Esophagus squamous epithelium (tissue), 4 donors: ENCODE measurements at regions not wholly inside any gene's neighbourhood (a gene's known extent, or its start where the extent isn't known, plus 50 kb on each side); places are given as distances from the start of the nearest gene placed in this dataset.

ENCODE experiments used
- POLR2A ChIP-seq, 4 donors: fragments of 450-650 bp; IDR thresholded peaks; one replicate each; pipeline ENCODE4 v1.6.1; 2017; ENCODE audit warnings: antibody characterized with exemption in 4 of 4, mild to moderate bottlenecking in 4 of 4, moderate library complexity in 3 of 4
- TF ChIP-seq, protein P1 (sequence below), 6 experiments: fragments of 450-650 bp in 4 of 6; fragments of 200-600 bp in 2 of 6; sonication (generic) in 2 of 6; IDR thresholded peaks; one replicate each; pipeline ENCODE4 v1.5.1; 2016 to 2019; ENCODE audit warnings: antibody characterized with exemption in 6 of 6, mild to moderate bottlenecking in 4 of 6, moderate library complexity in 4 of 6

DNA sequence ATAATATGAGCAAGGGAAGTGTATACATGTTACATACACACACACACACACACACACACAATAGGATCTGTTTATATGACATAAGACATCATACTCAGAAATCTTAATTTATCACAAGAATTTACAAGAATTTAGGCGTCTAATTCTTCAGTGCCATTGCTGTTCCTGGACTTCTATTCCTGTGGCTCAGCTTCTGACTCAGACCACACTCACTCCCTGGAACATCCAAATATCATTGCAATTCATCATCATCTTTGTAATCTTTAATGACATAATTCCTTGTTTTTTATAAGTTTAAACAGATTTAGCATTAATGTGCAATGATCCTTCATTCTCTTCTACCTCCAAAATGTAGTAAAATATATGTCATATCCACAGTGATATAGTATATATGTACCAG is 544.2 kb downstream of the FOXG1 start:
- TF ChIP-seq, protein P1, sequence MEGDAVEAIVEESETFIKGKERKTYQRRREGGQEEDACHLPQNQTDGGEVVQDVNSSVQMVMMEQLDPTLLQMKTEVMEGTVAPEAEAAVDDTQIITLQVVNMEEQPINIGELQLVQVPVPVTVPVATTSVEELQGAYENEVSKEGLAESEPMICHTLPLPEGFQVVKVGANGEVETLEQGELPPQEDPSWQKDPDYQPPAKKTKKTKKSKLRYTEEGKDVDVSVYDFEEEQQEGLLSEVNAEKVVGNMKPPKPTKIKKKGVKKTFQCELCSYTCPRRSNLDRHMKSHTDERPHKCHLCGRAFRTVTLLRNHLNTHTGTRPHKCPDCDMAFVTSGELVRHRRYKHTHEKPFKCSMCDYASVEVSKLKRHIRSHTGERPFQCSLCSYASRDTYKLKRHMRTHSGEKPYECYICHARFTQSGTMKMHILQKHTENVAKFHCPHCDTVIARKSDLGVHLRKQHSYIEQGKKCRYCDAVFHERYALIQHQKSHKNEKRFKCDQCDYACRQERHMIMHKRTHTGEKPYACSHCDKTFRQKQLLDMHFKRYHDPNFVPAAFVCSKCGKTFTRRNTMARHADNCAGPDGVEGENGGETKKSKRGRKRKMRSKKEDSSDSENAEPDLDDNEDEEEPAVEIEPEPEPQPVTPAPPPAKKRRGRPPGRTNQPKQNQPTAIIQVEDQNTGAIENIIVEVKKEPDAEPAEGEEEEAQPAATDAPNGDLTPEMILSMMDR (IDR thresholded peaks at IDR 0.05): no peak
- TF ChIP-seq POLR2A (IDR thresholded peaks at IDR 0.05): no peak
